Panc1 (cell line): ENCODE measurements at regions not wholly inside any gene's neighbourhood (a gene's known extent, or its start where the extent isn't known, plus 50 kb on each side); places are given as distances from the start of the nearest gene placed in this dataset.

Experiments used
- POLR2AphosphoS5 ChIP-seq: IDR thresholded peaks from 2 replicates; pipeline ENCODE4 v1.6.1; 2012; ENCODE audit warnings: mild to moderate bottlenecking, low read depth, low read length, moderate library complexity
- TF ChIP-seq, protein P1 (sequence below): fragments of 450-650 bp; IDR thresholded peaks from 2 replicates; pipeline ENCODE4 v1.5.1; 2017; ENCODE audit warnings: mild to moderate bottlenecking

DNA sequence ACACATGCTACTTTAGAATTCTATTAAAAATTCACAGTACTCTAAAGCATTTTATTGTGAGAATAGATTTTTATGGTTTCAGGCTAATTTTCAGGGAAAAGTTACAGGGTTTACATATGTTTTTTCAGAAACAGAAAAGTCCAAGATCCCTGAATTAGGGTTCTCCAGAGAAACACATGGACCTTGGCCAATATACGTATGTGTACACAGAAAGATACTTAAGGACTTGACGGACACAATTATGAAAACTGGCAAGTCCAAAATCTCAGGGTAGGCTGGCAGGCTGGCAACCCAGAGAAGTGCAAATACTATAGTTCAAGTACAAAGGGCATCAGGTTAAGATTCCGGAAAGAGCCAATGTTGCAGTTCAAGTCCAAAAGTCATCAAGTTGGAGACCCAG, 1897.8 kb upstream of the PCDH10 start:
- TF ChIP-seq, protein P1, sequence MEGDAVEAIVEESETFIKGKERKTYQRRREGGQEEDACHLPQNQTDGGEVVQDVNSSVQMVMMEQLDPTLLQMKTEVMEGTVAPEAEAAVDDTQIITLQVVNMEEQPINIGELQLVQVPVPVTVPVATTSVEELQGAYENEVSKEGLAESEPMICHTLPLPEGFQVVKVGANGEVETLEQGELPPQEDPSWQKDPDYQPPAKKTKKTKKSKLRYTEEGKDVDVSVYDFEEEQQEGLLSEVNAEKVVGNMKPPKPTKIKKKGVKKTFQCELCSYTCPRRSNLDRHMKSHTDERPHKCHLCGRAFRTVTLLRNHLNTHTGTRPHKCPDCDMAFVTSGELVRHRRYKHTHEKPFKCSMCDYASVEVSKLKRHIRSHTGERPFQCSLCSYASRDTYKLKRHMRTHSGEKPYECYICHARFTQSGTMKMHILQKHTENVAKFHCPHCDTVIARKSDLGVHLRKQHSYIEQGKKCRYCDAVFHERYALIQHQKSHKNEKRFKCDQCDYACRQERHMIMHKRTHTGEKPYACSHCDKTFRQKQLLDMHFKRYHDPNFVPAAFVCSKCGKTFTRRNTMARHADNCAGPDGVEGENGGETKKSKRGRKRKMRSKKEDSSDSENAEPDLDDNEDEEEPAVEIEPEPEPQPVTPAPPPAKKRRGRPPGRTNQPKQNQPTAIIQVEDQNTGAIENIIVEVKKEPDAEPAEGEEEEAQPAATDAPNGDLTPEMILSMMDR, result no peak
- TF ChIP-seq POLR2AphosphoS5, result no peak
